PFSK-1 (cell line): ENCODE measurements at regions not wholly inside any gene's neighbourhood (a gene's known extent, or its start where the extent isn't known, plus 50 kb on each side); places are given as distances from the start of the nearest gene placed in this dataset.

Experiments used
- FOXP2 ChIP-seq: optimal IDR thresholded peaks from 2 replicates; pipeline ENCODE3; 2011; ENCODE audit warnings: borderline replicate concordance, control low read depth, inconsistent platforms; ENCODE audit not compliant: insufficient read depth; ENCODE audit errors: extremely low read length, extremely low read depth
- POLR2AphosphoS5 ChIP-seq: IDR thresholded peaks from 2 replicates; pipeline ENCODE4 v1.6.1; 2012; ENCODE audit warnings: low read depth, mild to moderate bottlenecking, control low read depth, low read length, moderate library complexity
- SIN3A ChIP-seq: IDR thresholded peaks from 2 replicates; pipeline ENCODE4 v1.6.1; 2012; ENCODE audit warnings: mild to moderate bottlenecking, low read length, moderate library complexity, borderline replicate concordance; ENCODE audit not compliant: insufficient read depth

- no peak for TF ChIP-seq POLR2AphosphoS5
- TF ChIP-seq SIN3A: no peak
- no peak for TF ChIP-seq FOXP2
These were observed 515.4 kb downstream of the NEBL start for GRCh38 chr10:20381761-20382160.
